Smooth muscle cell (in vitro differentiated cells): ENCODE measurements at regions not wholly inside any gene's neighbourhood (a gene's known extent, or its start where the extent isn't known, plus 50 kb on each side); places are given as distances from the start of the nearest gene placed in this dataset.
A peak's percentile ranks its signal among the peaks of the same experiment; 100 is the strongest.

Experiments used
- DNase-seq: peaks from one replicate; lab custom pipeline; 2025; ENCODE audit not compliant: unreplicated experiment; lab: John Stamatoyannopoulos, UW
- H2AFZ ChIP-seq: fragments of 200-600 bp; sonication (generic); 2 replicates; pipeline ENCODE4 v1.6.0; 2016; ENCODE audit warnings: antibody characterized with exemption, low read depth, mild to moderate bottlenecking
- H3F3A ChIP-seq: fragments of 200-600 bp; sonication (generic); 2 replicates; pipeline ENCODE4 v1.6.0; 2017; ENCODE audit warnings: antibody characterized with exemption, low read depth
- H3K27ac ChIP-seq: fragments of 200-600 bp; sonication (generic); 2 replicates; pipeline ENCODE4 v1.5.1; 2016; ENCODE audit warnings: low read depth, mild to moderate bottlenecking
- H3K27me3 ChIP-seq: fragments of 200-600 bp; sonication (generic); 2 replicates; pipeline ENCODE4 v1.6.1; 2016; ENCODE audit warnings: low read depth, mild to moderate bottlenecking
- H3K36me3 ChIP-seq: fragments of 200-600 bp; sonication (generic); 2 replicates; pipeline ENCODE4 v1.5.1; 2016; ENCODE audit warnings: low read depth
- H3K4me1 ChIP-seq: fragments of 200-600 bp; sonication (generic); 2 replicates; pipeline ENCODE4 v1.5.1; 2016; ENCODE audit warnings: low read depth
- H3K4me2 ChIP-seq: fragments of 200-600 bp; sonication (generic); 2 replicates; pipeline ENCODE4 v1.6.0; 2016; ENCODE audit warnings: mild to moderate bottlenecking
- H3K4me3 ChIP-seq: fragments of 200-600 bp; sonication (generic); 2 replicates; pipeline ENCODE4 v1.5.1; 2016; ENCODE audit warnings: mild to moderate bottlenecking
- H3K79me2 ChIP-seq: fragments of 200-600 bp; sonication (generic); 2 replicates; pipeline ENCODE4 v1.6.0; 2016; ENCODE audit warnings: low read depth, mild to moderate bottlenecking
- H3K9ac ChIP-seq: fragments of 200-600 bp; sonication (generic); 2 replicates; pipeline ENCODE4 v1.6.0; 2016; ENCODE audit warnings: low read depth
- H3K9me3 ChIP-seq: fragments of 200-600 bp; sonication (generic); replicated peaks from 2 replicates; pipeline ENCODE4 v1.5.1; 2016; ENCODE audit warnings: low read depth
- H4K20me1 ChIP-seq: fragments of 200-600 bp; sonication (generic); 2 replicates; pipeline ENCODE4 v1.6.0; 2016; ENCODE audit warnings: low read depth
- WGBS: methylation state at CpG from one replicate; pipeline ENCODE4 v1.1.7; 2016; ENCODE audit warnings: low lambda C conversion rate; 5-methylcytosine and 5-hydroxymethylcytosine counted together
- TF ChIP-seq, protein P1 (sequence below): fragments of 200-600 bp; sonication (generic); IDR thresholded peaks from 2 replicates; pipeline ENCODE4 v1.5.1; 2017; ENCODE audit warnings: borderline replicate concordance, mild to moderate bottlenecking, antibody characterized with exemption; ENCODE audit not compliant: insufficient read depth, poor library complexity, severe bottlenecking

DNA sequence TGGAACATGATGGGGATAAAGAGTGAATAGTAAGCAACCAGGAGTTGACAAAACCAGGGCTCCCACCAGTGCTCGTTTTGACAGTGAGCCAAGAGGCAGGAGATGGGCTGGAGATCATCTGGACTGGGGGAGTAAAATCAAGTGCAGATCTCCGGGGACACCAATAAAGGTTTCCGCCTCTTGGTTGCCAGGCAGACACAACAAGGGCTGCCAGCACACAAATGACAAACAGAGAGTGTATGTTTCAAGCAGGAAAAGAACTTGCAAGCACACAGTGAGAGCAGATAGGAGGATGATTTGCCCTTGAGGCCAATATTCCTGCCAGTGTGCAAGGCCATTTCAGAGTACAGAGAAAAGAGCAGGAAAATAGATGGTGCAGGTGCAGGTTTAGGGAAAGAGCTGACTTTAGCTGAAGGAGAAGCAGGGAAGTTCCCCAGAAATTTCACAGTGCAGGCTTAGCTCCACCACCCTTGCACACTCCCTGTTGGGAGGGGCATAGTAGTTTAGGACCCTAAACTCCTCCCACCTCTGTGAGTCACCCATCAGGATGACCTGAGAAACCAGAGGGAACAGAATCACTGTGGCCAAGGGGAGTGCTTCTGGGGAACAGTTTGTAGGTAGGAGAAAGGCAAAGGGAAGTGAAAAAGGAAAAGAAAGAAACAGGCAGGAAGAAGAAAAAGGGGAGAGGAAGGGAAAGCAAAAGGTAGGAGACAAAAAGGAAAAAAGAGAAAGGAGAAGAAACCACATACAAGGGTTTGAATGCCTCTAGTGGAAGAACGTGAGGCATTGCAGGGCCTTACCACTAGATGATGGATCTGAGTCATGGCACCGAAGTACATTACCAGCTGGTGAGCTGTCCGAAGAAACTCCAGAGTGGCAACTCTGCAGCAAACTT, 404.4 kb downstream of the SLC6A15 start:
- Histone ChIP-seq H3K36me3 (no peaks in the 10 kb centered on the region), H3K27ac (peak overlapping the region; percentile 45), H3K79me2 (no peaks in the 10 kb centered on the region), H3K4me3 (no peak overlapping the region), H2AFZ (no peak overlapping the region), H4K20me1 (no peaks in the 10 kb centered on the region), H3K4me2 (no peak overlapping the region), H3K9ac (no peak overlapping the region), H3F3A (no peaks in the 10 kb centered on the region), H3K27me3 (no peaks in the 10 kb centered on the region), H3K4me1 (no peaks in the 10 kb centered on the region), H3K9me3 (no peaks in the 10 kb centered on the region)
- TF ChIP-seq, protein P1, sequence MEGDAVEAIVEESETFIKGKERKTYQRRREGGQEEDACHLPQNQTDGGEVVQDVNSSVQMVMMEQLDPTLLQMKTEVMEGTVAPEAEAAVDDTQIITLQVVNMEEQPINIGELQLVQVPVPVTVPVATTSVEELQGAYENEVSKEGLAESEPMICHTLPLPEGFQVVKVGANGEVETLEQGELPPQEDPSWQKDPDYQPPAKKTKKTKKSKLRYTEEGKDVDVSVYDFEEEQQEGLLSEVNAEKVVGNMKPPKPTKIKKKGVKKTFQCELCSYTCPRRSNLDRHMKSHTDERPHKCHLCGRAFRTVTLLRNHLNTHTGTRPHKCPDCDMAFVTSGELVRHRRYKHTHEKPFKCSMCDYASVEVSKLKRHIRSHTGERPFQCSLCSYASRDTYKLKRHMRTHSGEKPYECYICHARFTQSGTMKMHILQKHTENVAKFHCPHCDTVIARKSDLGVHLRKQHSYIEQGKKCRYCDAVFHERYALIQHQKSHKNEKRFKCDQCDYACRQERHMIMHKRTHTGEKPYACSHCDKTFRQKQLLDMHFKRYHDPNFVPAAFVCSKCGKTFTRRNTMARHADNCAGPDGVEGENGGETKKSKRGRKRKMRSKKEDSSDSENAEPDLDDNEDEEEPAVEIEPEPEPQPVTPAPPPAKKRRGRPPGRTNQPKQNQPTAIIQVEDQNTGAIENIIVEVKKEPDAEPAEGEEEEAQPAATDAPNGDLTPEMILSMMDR, result peak; percentile 26
- 58% methylated on average over 6 of the region's 6 CpGs for WGBS
- DNase-seq, result no peak

DNA sequence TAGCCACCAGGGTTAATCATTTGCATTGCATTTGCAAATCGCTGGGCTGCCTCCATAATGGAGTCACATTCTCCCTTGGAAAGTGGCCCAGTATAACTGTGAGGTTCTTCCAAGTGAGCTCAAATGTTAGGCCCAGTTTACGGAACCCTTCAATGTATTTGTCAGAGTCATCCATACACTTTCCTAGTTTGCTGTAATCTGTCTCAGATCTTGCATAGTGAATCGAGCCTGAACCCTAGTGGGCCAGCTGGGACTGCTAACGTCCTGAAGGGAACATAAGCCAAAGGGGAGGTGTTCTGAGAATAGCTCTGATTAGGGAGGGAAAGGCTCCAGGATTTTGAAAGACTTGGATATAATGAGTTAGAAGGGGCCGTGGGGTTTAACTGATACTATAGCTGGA, 406.3 kb downstream of the SLC6A15 start:
- Histone ChIP-seq H3K9ac (no peak overlapping the region), H3K27me3 (no peaks in the 10 kb centered on the region), H3K79me2 (no peaks in the 10 kb centered on the region), H3F3A (no peaks in the 10 kb centered on the region), H2AFZ (no peak overlapping the region), H3K36me3 (no peaks in the 10 kb centered on the region), H3K4me3 (no peak overlapping the region), H3K4me2 (no peak overlapping the region), H4K20me1 (no peaks in the 10 kb centered on the region), H3K4me1 (no peaks in the 10 kb centered on the region), H3K27ac (no peak overlapping the region), H3K9me3 (no peaks in the 10 kb centered on the region)
- WGBS, result 75% methylated on average over 5 of the region's 5 CpGs
- no peak for DNase-seq
- TF ChIP-seq, protein P1, result no peak

DNA sequence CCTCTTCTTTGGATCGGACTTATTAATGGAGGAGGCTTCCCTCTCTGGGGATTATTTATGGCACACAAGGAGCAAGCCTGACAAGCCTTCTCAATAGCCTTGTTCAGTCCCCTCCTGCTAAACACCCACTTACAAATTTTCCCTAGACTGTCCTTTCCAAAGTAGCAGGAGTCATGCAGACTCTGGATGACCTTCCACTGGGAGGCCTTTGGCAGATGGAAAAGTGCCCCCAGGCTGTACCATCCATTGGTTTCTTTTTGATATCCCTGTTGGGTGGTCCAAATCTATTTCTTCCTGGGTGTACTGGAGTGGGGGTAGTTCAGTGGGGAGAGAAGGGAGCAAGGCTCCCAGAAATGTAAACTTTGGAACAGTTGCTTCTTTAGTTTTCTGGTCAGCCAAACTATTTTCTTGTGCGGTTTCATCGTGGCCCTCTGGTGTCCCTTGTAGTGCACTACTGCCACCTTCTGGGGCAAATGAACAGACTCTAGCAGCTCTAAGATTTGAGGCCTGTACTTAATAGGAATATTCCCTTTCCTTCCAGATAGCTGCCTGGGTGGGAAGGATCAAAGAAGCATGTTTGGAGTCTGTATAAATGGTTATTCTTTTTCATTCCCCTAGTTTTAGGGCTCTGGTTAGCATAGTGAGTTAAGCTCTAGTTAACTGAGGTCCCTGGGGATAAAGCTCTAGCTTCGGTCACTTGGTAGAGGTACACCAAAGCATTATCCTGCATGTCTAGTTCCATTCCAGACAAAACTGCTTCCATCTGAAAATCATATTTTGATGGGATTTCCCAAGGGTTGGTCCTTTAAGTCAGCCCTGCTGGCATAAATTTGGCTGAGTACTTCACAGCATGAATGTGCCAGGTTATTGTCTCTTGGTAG, 409.5 kb downstream of the SLC6A15 start:
- Histone ChIP-seq H3K27ac (no peak overlapping the region), H2AFZ (no peak overlapping the region), H3K4me3 (no peak overlapping the region), H3K79me2 (no peaks in the 10 kb centered on the region), H3K27me3 (no peaks in the 10 kb centered on the region), H3K36me3 (no peaks in the 10 kb centered on the region), H3K4me2 (no peak overlapping the region), H3K4me1 (no peaks in the 10 kb centered on the region), H4K20me1 (no peaks in the 10 kb centered on the region), H3K9ac (no peak overlapping the region), H3K9me3 (no peaks in the 10 kb centered on the region), H3F3A (no peaks in the 10 kb centered on the region)
- WGBS, result 56% methylated on average over 4 of the region's 4 CpGs
- no peak for DNase-seq
- TF ChIP-seq, protein P1, result peak; percentile 78
